ENCODE measurements at regions not wholly inside any gene's neighbourhood (a gene's known extent, or its start where the extent isn't known, plus 50 kb on each side); places are given as distances from the start of the nearest gene placed in this dataset.

DNA sequence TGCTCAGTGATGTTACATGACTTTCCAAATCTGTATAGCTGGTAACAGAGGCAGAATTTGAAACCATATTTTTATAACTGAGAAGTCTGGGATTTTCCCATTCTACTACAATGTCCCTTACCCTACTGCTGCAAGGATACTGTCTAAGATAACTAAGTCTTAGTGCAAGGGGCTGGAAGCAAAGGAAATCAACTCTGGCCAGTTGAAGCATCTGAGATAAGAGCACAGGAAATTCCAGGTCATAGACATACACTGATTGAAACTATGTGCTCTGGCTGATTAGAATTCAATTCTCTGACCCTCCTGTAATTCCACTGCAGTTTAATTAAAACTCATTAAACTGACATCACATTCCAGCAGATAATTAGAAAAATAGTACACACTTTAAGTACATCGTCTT is 267.7 kb upstream of the C1orf87 start:
- TF ChIP-seq ZNF221 (tag by site-specific recombination; IDR thresholded peaks at IDR 0.05; ENCODE audit: borderline replicate concordance) = no peak
- TF ChIP-seq ZNF629 (tag by site-specific recombination; IDR thresholded peaks at IDR 0.05) = no peak
- TF ChIP-seq REST (tag by site-specific recombination; IDR thresholded peaks at IDR 0.05) = no peak

Data from HEK293 (cell line).